ENCODE measurements at regions not wholly inside any gene's neighbourhood (a gene's known extent, or its start where the extent isn't known, plus 50 kb on each side); places are given as distances from the start of the nearest gene placed in this dataset.

GRCh38 chr2:116491292-116491691 is 1323.2 kb upstream of the DDX18 start:
- DNase-seq (ENCODE audit: unreplicated experiment) = peak; percentile 69
- peaks cover 1% of the 10 kb centered on the region for H3K4me1 Mint-ChIP-seq (ENCODE audit: insufficient read depth, unreplicated experiment)
- POLR2A ChIA-PET = interaction anchor here (0.7 to 0.8 kb wide), 2 partner anchors 342 to 481 kb away, joined by 4 read pairs; no protein-coding TSS in a partner anchor
- CTCF ChIA-PET = interaction anchor here (0.6 to 0.7 kb wide), 2 partner anchors 1029 to 1104 kb away, joined by 3 read pairs; no protein-coding TSS in a partner anchor
- H3K27me3 Mint-ChIP-seq (ENCODE audit: insufficient read depth, unreplicated experiment) = no peaks in the 10 kb centered on the region
- intact Hi-C loops (cut with micrococcal nuclease) = no loop called here
- H3K36me3 Mint-ChIP-seq (ENCODE audit: insufficient read depth, unreplicated experiment) = no peaks in the 10 kb centered on the region
- H3K4me3 Mint-ChIP-seq (ENCODE audit: unreplicated experiment) = no peak overlapping the region
- H3K9me3 Mint-ChIP-seq (ENCODE audit: unreplicated experiment) = peaks cover 22% of the 10 kb centered on the region
- no peak overlapping the region for H3K27ac Mint-ChIP-seq (ENCODE audit: low read depth, unreplicated experiment)
- no TSS peak for BruUV-seq (replicated peaks)
- no peak for TF ChIP-seq CTCF (IDR thresholded peaks at IDR 0.05; ENCODE audit: unreplicated experiment)

- ChIA-PET POLR2A (no interaction called here), CTCF (interaction anchor here (0.7 to 2.4 kb wide), 2 partner anchors 9 to 12 kb away, joined by 3 to 8 read pairs; no protein-coding TSS in a partner anchor)
These were observed 1315.1 kb upstream of the DDX18 start for GRCh38 chr2:116499389-116499788.

GRCh38 chr2:116510117-116510671 is 1304.3 kb upstream of the DDX18 start:
- Mint-ChIP-seq H3K9me3 (ENCODE audit: unreplicated experiment) (no peaks in the 10 kb centered on the region), H3K27ac (ENCODE audit: low read depth, unreplicated experiment) (no peak overlapping the region)
- CTCF ChIA-PET = interaction anchor here (0.6 to 1.4 kb wide), 3 partner anchors 26 to 470 kb away, joined by 3 read pairs; no protein-coding TSS in a partner anchor

More at GRCh38 chr2:116499389-116499788, 1315.1 kb upstream of the DDX18 start:
- DNase-seq (ENCODE audit: unreplicated experiment) = no peak
- Mint-ChIP-seq H3K27me3 (ENCODE audit: insufficient read depth, unreplicated experiment) (no peaks in the 10 kb centered on the region), H3K9me3 (ENCODE audit: unreplicated experiment) (peaks cover 2% of the 10 kb centered on the region), H3K27ac (ENCODE audit: low read depth, unreplicated experiment) (no peak overlapping the region), H3K4me3 (ENCODE audit: unreplicated experiment) (no peak overlapping the region), H3K36me3 (ENCODE audit: insufficient read depth, unreplicated experiment) (no peaks in the 10 kb centered on the region), H3K4me1 (ENCODE audit: insufficient read depth, unreplicated experiment) (peaks cover 4% of the 10 kb centered on the region)
- TF ChIP-seq CTCF (IDR thresholded peaks at IDR 0.05; ENCODE audit: unreplicated experiment) = no peak
- intact Hi-C loops (cut with micrococcal nuclease) = no loop called here
- no TSS peak for BruUV-seq (replicated peaks)

GRCh38 chr2:116511426-116511825 is 1303.1 kb upstream of the DDX18 start:
- no peak for TF ChIP-seq CTCF (IDR thresholded peaks at IDR 0.05; ENCODE audit: unreplicated experiment)

More at GRCh38 chr2:116510117-116510671, 1304.3 kb upstream of the DDX18 start:
- peak; percentile 61 for DNase-seq (ENCODE audit: unreplicated experiment)
- Mint-ChIP-seq H3K4me1 (ENCODE audit: insufficient read depth, unreplicated experiment) (peaks cover 11% of the 10 kb centered on the region), H3K27me3 (ENCODE audit: insufficient read depth, unreplicated experiment) (no peaks in the 10 kb centered on the region), H3K36me3 (ENCODE audit: insufficient read depth, unreplicated experiment) (no peaks in the 10 kb centered on the region), H3K4me3 (ENCODE audit: unreplicated experiment) (no peak overlapping the region)
- intact Hi-C loops (cut with micrococcal nuclease) = loop anchor here (10.0 kb wide), 1 partner anchor 235 kb away; no protein-coding TSS in a partner anchor
- POLR2A ChIA-PET = no interaction called here
- TF ChIP-seq CTCF (IDR thresholded peaks at IDR 0.05; ENCODE audit: unreplicated experiment) = peak; percentile 45
- no TSS peak for BruUV-seq (replicated peaks)

More at GRCh38 chr2:116511426-116511825, 1303.1 kb upstream of the DDX18 start:
- intact Hi-C loops (cut with micrococcal nuclease) = loop anchor here (10.0 kb wide), 1 partner anchor 233 kb away; no protein-coding TSS in a partner anchor
- Mint-ChIP-seq H3K27me3 (ENCODE audit: insufficient read depth, unreplicated experiment) (no peaks in the 10 kb centered on the region), H3K27ac (ENCODE audit: low read depth, unreplicated experiment) (peak overlapping the region; percentile 57), H3K4me1 (ENCODE audit: insufficient read depth, unreplicated experiment) (peaks cover 11% of the 10 kb centered on the region), H3K4me3 (ENCODE audit: unreplicated experiment) (no peak overlapping the region), H3K36me3 (ENCODE audit: insufficient read depth, unreplicated experiment) (no peaks in the 10 kb centered on the region), H3K9me3 (ENCODE audit: unreplicated experiment) (no peaks in the 10 kb centered on the region)
- peak; percentile 53 for DNase-seq (ENCODE audit: unreplicated experiment)
- BruUV-seq (replicated peaks) = no TSS peak
- POLR2A ChIA-PET = no interaction called here
- CTCF ChIA-PET = interaction anchor here (0.6 to 1.2 kb wide), 9 partner anchors 12 to 1303 kb away, joined by 3 to 5 read pairs (median 3); partner anchors contain the start of gene DDX18

Measured in MCF 10A (cell line).